HG03159 (cell line): ENCODE measurements at regions not wholly inside any gene's neighbourhood (a gene's known extent, or its start where the extent isn't known, plus 50 kb on each side); places are given as distances from the start of the nearest gene placed in this dataset.
A peak's percentile ranks its signal among the peaks of the same experiment; 100 is the strongest.

Experiments
- ATAC-seq: cut with Tn5 transposase; IDR thresholded peaks from one replicate; pipeline ENCODE4 v1.9.1; 2021; ENCODE audit warnings: mild to moderate bottlenecking, moderate library complexity; ENCODE audit not compliant: unreplicated experiment

DNA sequence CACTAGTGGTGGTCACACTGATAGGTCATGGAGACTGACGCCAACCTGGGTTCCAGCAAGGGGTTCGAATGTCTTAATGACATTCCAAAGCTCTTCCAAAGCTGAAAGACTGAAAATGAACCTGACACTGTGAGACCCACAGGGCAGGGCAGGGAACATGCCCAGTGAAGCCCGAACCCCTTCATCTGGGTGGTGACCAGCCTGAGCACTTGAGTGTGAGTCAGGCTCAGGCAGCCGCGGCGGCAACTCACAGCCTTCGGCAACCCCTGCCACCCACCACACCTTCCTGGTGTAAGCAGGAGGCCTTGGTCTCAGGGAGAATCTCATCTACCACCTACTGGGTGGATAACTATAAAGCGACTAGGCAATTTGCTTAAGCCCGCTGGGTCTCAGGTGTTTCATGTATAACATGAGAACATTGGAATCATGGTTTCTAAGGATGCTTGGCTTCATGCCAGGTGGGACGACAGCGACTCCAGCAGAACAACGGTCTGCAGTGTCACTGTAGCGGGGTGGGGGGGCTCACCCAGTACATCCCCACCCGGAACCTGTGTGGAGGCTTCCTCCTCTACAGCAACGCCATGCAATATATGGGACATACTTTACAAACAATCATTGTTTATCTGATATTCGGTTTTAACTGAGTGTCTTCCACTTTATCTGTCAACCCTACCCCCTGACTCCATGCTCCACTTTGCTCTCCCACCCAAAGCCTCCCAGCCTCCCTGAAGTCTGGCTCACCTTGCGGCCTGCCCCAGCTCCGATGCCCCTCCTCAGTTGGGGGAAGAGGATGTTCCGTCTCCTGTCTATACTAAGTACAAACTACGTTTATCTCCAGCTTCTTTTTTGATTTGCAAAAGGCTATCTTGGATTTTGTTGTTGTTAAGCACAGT, 125.0 kb upstream of the MEF2A start:
- no peak for ATAC-seq

DNA sequence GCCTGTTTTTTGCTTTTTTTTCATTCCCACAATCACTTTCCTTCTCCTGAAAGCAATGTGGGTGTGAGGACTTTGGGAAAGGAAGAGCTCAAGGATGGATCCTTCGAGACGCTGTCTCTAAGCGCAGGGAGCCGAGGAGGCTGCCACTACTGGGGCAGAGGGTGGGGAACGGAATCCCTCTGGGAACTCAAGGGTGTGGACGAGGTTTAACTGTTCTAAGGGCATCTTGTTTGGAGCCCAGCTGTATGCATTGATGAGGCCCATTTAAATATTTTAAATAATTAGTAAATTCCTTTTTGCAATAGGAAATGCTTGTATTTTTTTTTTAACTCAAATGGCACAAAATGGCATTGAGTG, 124.4 kb upstream of the MEF2A start:
- no peak for ATAC-seq

DNA sequence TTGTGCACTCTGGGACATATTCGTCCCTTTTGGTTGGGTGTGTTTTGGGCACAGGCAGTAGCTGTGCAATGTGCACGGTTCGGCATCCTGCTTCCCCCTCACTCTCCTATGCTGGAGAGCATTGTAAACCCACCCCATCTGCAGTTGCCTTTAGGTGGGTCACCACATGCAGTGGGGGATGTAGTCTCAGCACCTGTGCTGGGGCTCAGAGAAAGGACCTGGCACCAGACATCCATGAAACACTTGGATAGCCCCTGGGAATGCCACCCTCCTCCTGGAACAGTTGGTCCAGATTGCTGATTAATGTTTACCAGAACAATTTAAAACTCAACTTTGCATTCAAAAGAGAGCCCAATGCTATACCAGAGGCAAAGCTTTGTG, 123.9 kb upstream of the MEF2A start:
- ATAC-seq, result no peak

DNA sequence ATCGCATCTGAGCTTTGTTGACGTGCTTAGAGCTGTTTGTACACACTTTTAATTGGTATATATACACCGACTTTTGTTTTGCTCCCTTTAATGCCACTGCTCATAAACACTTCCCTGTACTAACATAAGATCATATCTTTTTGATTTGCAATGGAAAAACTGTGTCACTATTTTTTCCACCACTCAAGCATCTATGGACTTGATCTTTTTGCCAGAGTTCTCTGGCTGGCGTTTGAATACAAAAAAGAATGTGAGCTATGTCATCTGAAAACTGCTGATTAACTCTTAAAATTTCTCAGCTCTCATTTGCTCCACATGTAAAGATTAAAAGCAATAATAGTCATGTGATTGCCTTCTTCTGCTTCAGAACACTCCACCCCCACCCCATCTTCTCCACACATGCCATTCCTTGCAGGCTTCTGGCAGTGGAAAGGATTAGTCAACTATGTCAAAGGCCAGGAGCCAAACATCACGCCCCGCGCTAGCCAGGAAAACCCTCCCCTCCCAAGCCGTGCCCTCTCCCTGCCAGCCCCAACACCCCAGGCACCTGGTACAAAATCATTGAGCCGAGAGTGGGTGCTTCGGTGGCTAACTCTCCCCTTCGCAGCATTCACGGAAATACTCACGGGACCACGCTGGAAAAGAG, 123.4 kb upstream of the MEF2A start:
- no peak for ATAC-seq

- ATAC-seq, result no peak
Observed at GRCh38 chr15:99443056-99443756, 122.6 kb upstream of the MEF2A start.

DNA sequence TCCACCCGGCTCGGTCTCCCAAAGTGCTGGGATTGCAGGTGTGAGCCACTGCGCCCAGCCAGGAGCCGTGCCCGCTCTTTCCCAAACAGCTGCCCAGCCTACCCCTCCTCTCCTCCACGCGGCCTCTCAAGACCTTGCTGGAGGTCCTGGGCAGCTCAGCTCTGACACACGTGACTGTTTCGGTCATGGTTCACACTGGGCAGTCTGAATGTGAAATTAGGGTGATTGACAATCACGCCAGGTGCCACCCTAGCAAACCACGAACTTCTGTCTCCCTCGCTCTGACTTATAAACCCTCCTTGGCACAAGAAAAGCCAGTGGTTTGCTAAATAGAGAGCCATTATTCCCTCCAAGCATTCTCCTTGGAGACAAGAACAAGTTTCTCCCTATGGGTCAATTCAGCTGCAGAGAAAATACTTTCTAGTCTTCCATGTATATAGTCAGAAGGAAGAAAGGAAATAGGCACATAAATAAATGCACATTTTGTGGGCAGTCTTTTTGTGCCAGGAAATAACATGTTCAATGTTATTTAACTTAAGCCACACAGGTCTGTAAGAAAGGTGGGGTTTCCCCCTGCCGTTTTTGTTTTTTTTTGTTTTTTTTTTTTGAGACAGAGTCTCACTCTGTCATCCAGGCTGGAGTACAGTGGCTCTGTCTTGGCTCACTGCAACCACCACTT, 121.9 kb upstream of the MEF2A start:
- no peak for ATAC-seq

- ATAC-seq, result no peak
Observed at GRCh38 chr15:99445272-99445850, 120.4 kb upstream of the MEF2A start.

DNA sequence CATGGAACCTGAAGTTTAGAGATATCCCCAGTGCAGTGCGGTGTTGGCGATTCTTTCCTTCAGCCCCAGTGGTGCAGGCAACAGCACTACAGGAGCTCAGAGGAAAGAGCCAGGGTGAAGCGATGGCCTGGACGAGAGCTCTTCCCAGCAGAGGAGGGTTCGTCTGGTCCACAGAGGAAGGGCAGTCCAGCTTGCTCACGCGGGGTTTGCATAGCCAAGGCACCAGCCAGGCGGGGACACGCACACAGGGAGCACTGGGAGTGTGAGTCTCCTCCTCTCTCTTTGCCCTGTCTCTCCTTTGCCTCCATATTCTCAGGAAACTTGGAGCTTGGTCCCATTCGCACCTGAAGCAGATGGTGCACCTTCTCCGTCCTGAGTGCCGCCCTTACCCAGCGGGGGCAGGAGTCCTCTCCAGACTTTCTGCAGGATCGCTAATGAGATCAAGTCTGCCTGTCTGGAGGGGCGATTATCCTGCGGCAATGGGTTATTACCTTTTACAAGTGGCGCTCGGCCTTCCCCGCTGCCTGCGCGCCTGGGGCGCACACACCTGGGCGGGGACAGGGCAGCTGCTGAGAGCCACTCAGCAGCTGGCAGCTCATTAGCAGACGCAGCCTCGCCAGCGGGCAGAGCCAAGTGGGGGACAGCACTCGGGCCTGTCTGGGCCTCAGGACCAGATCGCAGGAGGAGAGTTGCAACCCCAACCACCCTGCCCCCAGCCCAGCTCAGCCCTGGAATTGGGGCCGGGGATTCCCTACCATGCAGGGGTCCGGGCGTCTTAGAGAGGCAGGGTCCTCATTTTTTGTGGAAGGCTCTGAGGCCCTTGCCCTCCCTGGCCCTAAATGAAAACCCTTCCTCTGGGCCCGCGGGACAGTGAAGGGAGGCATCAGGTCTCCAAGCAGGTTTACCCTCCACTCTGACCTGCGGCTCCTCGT, 119.0 kb upstream of the MEF2A start:
- no peak for ATAC-seq

GRCh38 chr15:99447497-99448371, 118.0 kb upstream of the MEF2A start:
- ATAC-seq, result no peak

- no peak for ATAC-seq
Observed at GRCh38 chr15:99449514-99449913, 116.3 kb upstream of the MEF2A start.

- no peak for ATAC-seq
Observed at GRCh38 chr15:99450896-99451358, 114.9 kb upstream of the MEF2A start.

GRCh38 chr15:99451484-99451883, 114.3 kb upstream of the MEF2A start:
- ATAC-seq, result no peak

- no peak for ATAC-seq
Observed at GRCh38 chr15:99452010-99452409, 113.8 kb upstream of the MEF2A start.

DNA sequence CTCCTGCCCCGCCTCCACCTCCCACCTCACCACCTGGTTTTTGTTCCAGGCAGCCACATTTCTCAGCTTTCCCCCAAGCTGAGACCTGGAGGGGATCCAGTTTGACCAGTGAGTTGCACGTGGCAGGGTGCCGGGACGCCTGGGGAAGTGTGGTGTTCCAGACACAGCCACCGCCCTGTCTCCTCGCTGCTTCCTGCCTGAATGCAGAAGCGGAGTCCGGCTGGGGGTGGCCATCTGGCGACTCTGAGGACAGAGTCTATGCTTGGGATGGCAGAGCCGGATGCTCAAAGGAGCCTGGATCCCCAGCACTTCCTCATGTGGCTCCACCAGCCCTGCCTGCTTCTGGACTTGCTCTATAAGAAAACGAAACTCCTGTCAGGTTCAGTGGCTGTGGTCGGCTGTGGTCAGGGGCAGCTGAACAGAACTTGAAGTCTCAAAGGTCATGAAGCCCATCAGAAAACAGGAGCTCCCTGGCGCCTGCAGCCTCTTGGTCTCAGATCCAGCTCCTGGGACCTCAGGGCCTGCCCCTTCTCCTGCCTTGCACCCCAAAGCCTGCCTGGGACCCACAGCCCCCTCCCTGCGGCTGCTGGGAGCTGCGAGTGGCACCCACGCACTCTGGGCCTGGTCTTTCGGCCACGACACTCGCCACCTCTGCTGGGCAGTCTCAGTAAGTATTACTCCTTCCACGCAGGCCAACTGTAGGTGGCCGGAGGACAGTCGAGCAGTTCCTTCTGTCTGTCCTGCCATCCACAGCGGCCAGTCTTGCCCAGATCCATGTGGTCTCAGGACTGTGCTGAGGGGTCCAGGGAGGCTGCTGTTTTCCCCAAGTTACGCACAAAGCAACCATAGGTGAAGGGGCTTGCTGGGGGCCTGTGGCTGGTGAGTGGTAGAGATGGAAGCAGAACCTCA, 112.8 kb upstream of the MEF2A start:
- ATAC-seq, result peak; percentile 85

GRCh38 chr15:99453637-99454030, 112.2 kb upstream of the MEF2A start:
- ATAC-seq, result no peak

- no peak for ATAC-seq
Observed at GRCh38 chr15:99454107-99454809, 111.5 kb upstream of the MEF2A start.
